ENCODE measurements at regions not wholly inside any gene's neighbourhood (a gene's known extent, or its start where the extent isn't known, plus 50 kb on each side); places are given as distances from the start of the nearest gene placed in this dataset.

GRCh38 chr16:54508351-54508750 is 221.8 kb upstream of the IRX3 start:
- H3K4me3 ChIP-seq (ENCODE audit: control insufficient read depth, low read depth, low read length) = no peak overlapping the region
- no peak for DNase-seq (ENCODE audit: low read depth)
- TF ChIP-seq CTCF (conservative IDR thresholded peaks at IDR 0.05; ENCODE audit: control insufficient read depth, insufficient read depth, low read depth, low read length) = no peak

- no peak for TF ChIP-seq CTCF (conservative IDR thresholded peaks at IDR 0.05; ENCODE audit: control insufficient read depth, insufficient read depth, low read depth, low read length)
- no peak for DNase-seq (ENCODE audit: low read depth)
- no peak overlapping the region for H3K4me3 ChIP-seq (ENCODE audit: control insufficient read depth, low read depth, low read length)
These were observed 220.3 kb upstream of the IRX3 start for GRCh38 chr16:54506741-54507500.

- no peak overlapping the region for H3K4me3 ChIP-seq (ENCODE audit: control insufficient read depth, low read depth, low read length)
- DNase-seq (ENCODE audit: low read depth) = no peak
- no peak for TF ChIP-seq CTCF (conservative IDR thresholded peaks at IDR 0.05; ENCODE audit: control insufficient read depth, insufficient read depth, low read depth, low read length)
These were observed 219.6 kb upstream of the IRX3 start for GRCh38 chr16:54506214-54506580.

GRCh38 chr16:54505549-54506213 is 219.1 kb upstream of the IRX3 start:
- H3K4me3 ChIP-seq (ENCODE audit: control insufficient read depth, low read depth, low read length) = no peak overlapping the region
- DNase-seq (ENCODE audit: low read depth) = no peak
- no peak for TF ChIP-seq CTCF (conservative IDR thresholded peaks at IDR 0.05; ENCODE audit: control insufficient read depth, insufficient read depth, low read depth, low read length)

- TF ChIP-seq CTCF (conservative IDR thresholded peaks at IDR 0.05; ENCODE audit: control insufficient read depth, insufficient read depth, low read depth, low read length) = no peak
- no peak for DNase-seq (ENCODE audit: low read depth)
These were observed 217.8 kb upstream of the IRX3 start for GRCh38 chr16:54504372-54504771.

GRCh38 chr16:54503856-54504219 is 217.3 kb upstream of the IRX3 start:
- no peak for DNase-seq (ENCODE audit: low read depth)
- TF ChIP-seq CTCF (conservative IDR thresholded peaks at IDR 0.05; ENCODE audit: control insufficient read depth, insufficient read depth, low read depth, low read length) = no peak
- no peak overlapping the region for H3K4me3 ChIP-seq (ENCODE audit: control insufficient read depth, low read depth, low read length)

More at GRCh38 chr16:54504372-54504771, 217.8 kb upstream of the IRX3 start:
- no peak overlapping the region for H3K4me3 ChIP-seq (ENCODE audit: control insufficient read depth, low read depth, low read length)
